Kidney (tissue), 13 donors: ENCODE measurements at regions not wholly inside any gene's neighbourhood (a gene's known extent, or its start where the extent isn't known, plus 50 kb on each side); places are given as distances from the start of the nearest gene placed in this dataset.
"Not testable (repeated sequence)": the region's sequence is repeated elsewhere in the genome, so short reads cannot be mapped to it uniquely, and the experiment has no call there.

Experiments used
- DNase-seq, 5 donors: peaks; one replicate each; pipeline ENCODE4 v3.0.0-alpha.2; 2013 to 2020
- FAIRE-seq: peaks from 2 replicates; lab custom pipeline; 2012; peaks lifted over from hg19 to GRCh38; lab: Jason Lieb, UNC
- H3K27ac ChIP-seq, 2 donors: one replicate each; pipeline ENCODE4 v1.7.0; 2013; ENCODE audit warnings: low read depth in 2 of 2, low read length in 2 of 2, inconsistent platforms in 1 of 2
- H3K27me3 ChIP-seq: one replicate; pipeline ENCODE4 v1.7.1; 2013; ENCODE audit warnings: low read length, inconsistent platforms; ENCODE audit not compliant: control insufficient read depth, insufficient read depth
- H3K36me3 ChIP-seq, 3 donors: one replicate each; pipeline versions ENCODE4 v1.7.0 to v1.7.1; 2013; ENCODE audit warnings: low read length in 3 of 3, control low read depth in 1 of 3, inconsistent platforms in 1 of 3; ENCODE audit not compliant: insufficient read depth in 3 of 3, control insufficient read depth in 2 of 3
- H3K4me1 ChIP-seq, 3 donors: one replicate each; pipeline versions ENCODE4 v1.7.0 to v1.7.1; 2013; ENCODE audit warnings: low read length in 3 of 3, inconsistent platforms in 1 of 3, low read depth in 1 of 3; ENCODE audit not compliant: control insufficient read depth in 2 of 3, insufficient read depth in 2 of 3
- H3K4me3 ChIP-seq, 3 donors: one replicate each; pipeline versions ENCODE4 v1.7.0 to v1.8.1; 2013; ENCODE audit warnings: low read length in 3 of 3, control low read depth in 1 of 3, inconsistent platforms in 1 of 3
- H3K9ac ChIP-seq, 3 donors: one replicate each; pipeline versions ENCODE4 v1.7.0 to v1.7.1; 2013; ENCODE audit warnings: low read length in 3 of 3, control low read depth in 1 of 3, inconsistent platforms in 1 of 3
- H3K9me3 ChIP-seq, 3 donors: one replicate each; pipeline versions ENCODE4 v1.7.0 to v1.7.1; 2013; ENCODE audit warnings: low read length in 3 of 3, control low read depth in 1 of 3, inconsistent platforms in 1 of 3; ENCODE audit not compliant: control insufficient read depth in 2 of 3, insufficient read depth in 1 of 3
- intact Hi-C: fragments of 100-400 bp; cut with DNase I; formaldehyde crosslinking; loops from one replicate; pipeline ENCODE4 v1.11.1; 2022
- TF ChIP-seq, protein P1 (sequence below): IDR thresholded peaks from 3 replicates; pipeline ENCODE4 v1.5.1; 2012; ENCODE audit warnings: mild to moderate bottlenecking, moderate library complexity, borderline replicate concordance; ENCODE audit not compliant: insufficient read depth; ENCODE audit errors: extremely low read depth
- donor health status: control.
- donor health status: control.
- donor health status: control.
- donor health status: control.
- donor health status: control.
- donor health status: DM: yes; HTN: yes; CAD: no.
- donor health status: Normal renal cell carcinoma (clear cell type).

DNA sequence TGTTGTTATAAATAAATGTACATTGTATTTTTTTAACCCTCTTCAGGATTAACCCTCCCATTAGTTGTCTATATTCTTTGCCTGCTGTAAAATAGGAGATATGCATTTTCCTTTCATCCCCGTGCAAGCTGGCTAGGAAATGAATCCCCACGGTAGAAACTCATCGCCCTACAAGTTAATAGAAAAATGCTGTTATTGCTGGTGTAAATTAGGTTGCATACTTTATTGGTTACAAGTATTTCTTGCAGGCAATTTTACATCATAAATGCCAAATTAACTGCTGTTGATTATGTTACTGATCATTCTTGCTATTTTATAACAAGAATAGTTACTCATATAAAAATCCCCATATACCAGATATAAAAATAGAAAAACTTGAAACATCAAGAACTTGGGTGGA is 454.2 kb upstream of the KLF6 start:
- Histone ChIP-seq H3K27me3 (no peaks in the 10 kb centered on the region), H3K27ac (no peak overlapping the region), H3K4me3 (no peak overlapping the region), H3K9me3 (no peaks in the 10 kb centered on the region), H3K36me3 (no peaks in the 10 kb centered on the region), H3K4me1 (no peaks in the 10 kb centered on the region), H3K9ac (no peak overlapping the region)
- TF ChIP-seq, protein P1, sequence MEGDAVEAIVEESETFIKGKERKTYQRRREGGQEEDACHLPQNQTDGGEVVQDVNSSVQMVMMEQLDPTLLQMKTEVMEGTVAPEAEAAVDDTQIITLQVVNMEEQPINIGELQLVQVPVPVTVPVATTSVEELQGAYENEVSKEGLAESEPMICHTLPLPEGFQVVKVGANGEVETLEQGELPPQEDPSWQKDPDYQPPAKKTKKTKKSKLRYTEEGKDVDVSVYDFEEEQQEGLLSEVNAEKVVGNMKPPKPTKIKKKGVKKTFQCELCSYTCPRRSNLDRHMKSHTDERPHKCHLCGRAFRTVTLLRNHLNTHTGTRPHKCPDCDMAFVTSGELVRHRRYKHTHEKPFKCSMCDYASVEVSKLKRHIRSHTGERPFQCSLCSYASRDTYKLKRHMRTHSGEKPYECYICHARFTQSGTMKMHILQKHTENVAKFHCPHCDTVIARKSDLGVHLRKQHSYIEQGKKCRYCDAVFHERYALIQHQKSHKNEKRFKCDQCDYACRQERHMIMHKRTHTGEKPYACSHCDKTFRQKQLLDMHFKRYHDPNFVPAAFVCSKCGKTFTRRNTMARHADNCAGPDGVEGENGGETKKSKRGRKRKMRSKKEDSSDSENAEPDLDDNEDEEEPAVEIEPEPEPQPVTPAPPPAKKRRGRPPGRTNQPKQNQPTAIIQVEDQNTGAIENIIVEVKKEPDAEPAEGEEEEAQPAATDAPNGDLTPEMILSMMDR: no peak
- FAIRE-seq: no peak
- intact Hi-C loops: no loop called here
- DNase-seq: no peak

DNA sequence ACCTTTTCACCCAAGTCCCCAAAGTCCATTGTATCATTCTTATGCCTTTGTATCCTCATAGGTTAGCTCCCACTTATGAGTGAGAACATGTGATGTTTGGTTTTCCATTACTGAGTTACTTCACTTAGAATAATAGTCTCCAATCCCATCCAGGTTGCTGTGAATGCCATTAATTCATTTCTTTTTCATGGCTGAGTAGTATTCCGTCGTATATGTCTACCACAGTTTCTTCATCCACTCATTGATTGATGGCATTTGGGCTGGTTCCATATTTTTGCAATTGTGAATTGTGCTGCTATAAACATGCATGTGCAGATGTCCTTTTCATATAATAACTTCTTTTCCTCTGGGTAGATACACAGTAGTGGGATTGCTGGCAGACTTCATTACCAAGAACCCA is 451.9 kb upstream of the KLF6 start:
- DNase-seq, H3K4me3 ChIP-seq, FAIRE-seq, H3K27me3 ChIP-seq, H3K36me3 ChIP-seq, H3K4me1 ChIP-seq, intact Hi-C loops, H3K9ac ChIP-seq, H3K27ac ChIP-seq, H3K9me3 ChIP-seq: not testable (repeated sequence)

DNA sequence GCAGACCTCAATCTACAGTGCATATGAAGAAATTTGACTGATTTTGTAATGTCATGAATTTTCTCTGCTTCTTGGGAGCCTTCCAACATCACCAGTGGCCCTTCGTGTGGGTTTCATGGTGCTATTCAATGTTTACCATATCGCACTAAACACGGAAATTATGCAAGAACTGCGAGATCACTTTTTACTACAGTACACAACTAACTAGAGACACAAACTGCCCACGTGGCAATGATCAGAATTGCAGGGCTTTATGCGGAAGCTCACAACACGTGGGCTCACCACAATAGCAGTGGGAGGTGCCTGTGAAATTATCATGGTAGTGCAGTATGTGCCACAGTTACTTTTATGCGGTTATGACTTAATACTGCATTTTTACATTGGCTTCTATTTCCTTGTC is 449.7 kb upstream of the KLF6 start:
- intact Hi-C loops: no loop called here

DNA sequence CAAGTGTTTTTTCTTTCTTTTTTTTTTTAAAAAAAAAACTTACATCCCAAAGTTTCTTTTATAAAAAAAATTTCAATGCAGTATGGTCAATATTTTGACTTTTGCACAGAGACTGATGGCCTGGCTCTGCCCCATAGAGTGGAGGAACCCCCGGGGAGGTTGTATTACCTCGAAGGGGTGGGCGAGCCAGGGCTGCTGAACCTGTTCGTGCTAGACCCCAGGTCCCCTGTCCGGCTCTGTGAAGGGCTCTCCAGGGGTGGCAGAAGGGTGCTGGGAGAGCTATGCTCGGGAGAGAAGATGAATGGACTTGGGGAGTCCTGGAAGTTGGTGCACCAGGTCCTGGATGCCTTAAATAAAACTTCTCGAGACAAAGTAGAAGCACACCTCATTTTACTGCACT is 446.4 kb upstream of the KLF6 start:
- Histone ChIP-seq H3K9ac (no peak overlapping the region), H3K4me3 (no peak overlapping the region), H3K27me3 (no peaks in the 10 kb centered on the region), H3K4me1 (no peaks in the 10 kb centered on the region), H3K9me3 (no peaks in the 10 kb centered on the region), H3K36me3 (no peaks in the 10 kb centered on the region), H3K27ac (no peak overlapping the region)
- DNase-seq: no peak
- TF ChIP-seq, protein P1: no peak
- no peak for FAIRE-seq
- intact Hi-C loops: no loop called here

More for the DNA sequence above, 449.7 kb upstream of the KLF6 start:
- TF ChIP-seq, protein P1: no peak
- DNase-seq (no peak), FAIRE-seq (no peak)
- H3K9me3 ChIP-seq: no peaks in the 10 kb centered on the region
- H3K4me3 ChIP-seq: no peak overlapping the region
- H3K27ac ChIP-seq: no peak overlapping the region
- H3K36me3 ChIP-seq: no peaks in the 10 kb centered on the region
- no peaks in the 10 kb centered on the region for H3K4me1 ChIP-seq
- H3K27me3 ChIP-seq: no peaks in the 10 kb centered on the region
- H3K9ac ChIP-seq: no peak overlapping the region
